Breast epithelium (tissue), 4 donors: ENCODE measurements at regions not wholly inside any gene's neighbourhood (a gene's known extent, or its start where the extent isn't known, plus 50 kb on each side); places are given as distances from the start of the nearest gene placed in this dataset.

Experiments used
- DNase-seq, 2 donors: peaks; one replicate each; pipeline ENCODE4 v3.0.0-alpha.2; 2019; ENCODE audit warnings: low spot score in 2 of 2
- H3K27ac ChIP-seq, 2 donors: fragments of 200-600 bp; sonication (generic) in 1 of 2; one replicate each; pipeline ENCODE4 v1.5.1; 2016 to 2019; ENCODE audit warnings: mild to moderate bottlenecking in 1 of 2
- H3K27me3 ChIP-seq, 2 donors: fragments of 200-600 bp; sonication (generic) in 1 of 2; one replicate each; pipeline versions ENCODE4 v1.5.1 to v1.6.0; 2017 to 2019; ENCODE audit warnings: control low read depth in 1 of 2, mild to moderate bottlenecking in 1 of 2
- H3K36me3 ChIP-seq: fragments of 200-600 bp; one replicate; pipeline ENCODE4 v1.5.1; 2019
- H3K4me1 ChIP-seq, 2 donors: fragments of 200-600 bp; sonication (generic); one replicate each; pipeline ENCODE4 v1.5.1; 2016 to 2019; ENCODE audit warnings: control low read depth in 1 of 2
- H3K4me3 ChIP-seq, 3 donors: fragments of 200-600 bp; sonication (generic); 1 replicate in 2 of 3; 2 replicates in 1 of 3; pipeline ENCODE4 v1.5.1; 2016 to 2019; ENCODE audit warnings: mild to moderate bottlenecking in 3 of 3, moderate library complexity in 2 of 3
- H3K9me3 ChIP-seq, 2 donors: fragments of 200-600 bp; sonication (generic) in 1 of 2; one replicate each; pipeline ENCODE4 v1.5.1; 2016 to 2019; ENCODE audit warnings: control low read depth in 1 of 2
- POLR2A ChIP-seq: fragments of 450-650 bp; IDR thresholded peaks from one replicate; pipeline ENCODE4 v1.6.1; 2016; ENCODE audit warnings: antibody characterized with exemption, mild to moderate bottlenecking, moderate library complexity
- POLR2AphosphoS5 ChIP-seq, 3 donors: sonication (generic); formaldehyde crosslinking; IDR thresholded peaks; one replicate each; pipeline ENCODE4 v1.6.1; 2017; ENCODE audit warnings: antibody characterized with exemption in 3 of 3
- intact Hi-C: fragments of 100-400 bp; cut with DNase I; formaldehyde crosslinking; loops from one replicate; pipeline ENCODE4 v1.15.1; 2023; ENCODE audit warnings: low total_unique reads
- TF ChIP-seq, protein P1 (sequence below), 3 donors: fragments of 450-650 bp; IDR thresholded peaks; one replicate each; pipeline ENCODE4 v1.5.1; 2016 to 2017; ENCODE audit warnings: antibody characterized with exemption in 3 of 3, mild to moderate bottlenecking in 3 of 3, moderate library complexity in 3 of 3

DNA sequence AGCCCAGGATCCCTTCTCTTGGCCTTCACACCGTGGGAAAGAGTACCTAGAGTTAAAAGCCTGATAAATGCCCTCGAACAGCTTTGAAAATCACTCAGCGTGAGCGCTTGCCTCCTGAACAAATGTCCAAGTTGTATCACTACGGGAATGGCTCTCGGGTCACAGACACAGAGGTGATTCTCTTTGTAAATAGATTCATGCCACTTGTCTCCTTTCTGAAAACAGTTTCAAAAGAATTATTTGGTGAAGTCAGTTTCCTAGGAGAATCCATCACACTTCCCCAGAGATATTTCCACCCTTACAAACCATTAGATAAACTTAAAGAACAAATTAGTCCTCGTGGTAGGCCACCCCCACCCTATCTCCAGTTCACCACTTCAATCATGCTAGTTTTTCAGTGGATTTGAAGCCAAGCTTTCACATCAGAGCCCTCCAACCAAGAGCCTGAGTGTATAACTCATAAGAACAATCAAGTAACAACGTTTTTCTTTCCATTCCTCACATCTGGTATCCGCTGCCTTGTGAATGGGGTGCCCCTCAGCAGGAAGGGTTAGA lies 132.9 kb downstream of the SLC30A10 start:
- no peaks in the 10 kb centered on the region for H3K27me3 ChIP-seq
- no peaks in the 10 kb centered on the region for H3K4me1 ChIP-seq
- intact Hi-C loops, result no loop called here
- no peaks in the 10 kb centered on the region for H3K36me3 ChIP-seq
- no peaks in the 10 kb centered on the region for H3K9me3 ChIP-seq
- no peak for DNase-seq
- TF ChIP-seq, protein P1, sequence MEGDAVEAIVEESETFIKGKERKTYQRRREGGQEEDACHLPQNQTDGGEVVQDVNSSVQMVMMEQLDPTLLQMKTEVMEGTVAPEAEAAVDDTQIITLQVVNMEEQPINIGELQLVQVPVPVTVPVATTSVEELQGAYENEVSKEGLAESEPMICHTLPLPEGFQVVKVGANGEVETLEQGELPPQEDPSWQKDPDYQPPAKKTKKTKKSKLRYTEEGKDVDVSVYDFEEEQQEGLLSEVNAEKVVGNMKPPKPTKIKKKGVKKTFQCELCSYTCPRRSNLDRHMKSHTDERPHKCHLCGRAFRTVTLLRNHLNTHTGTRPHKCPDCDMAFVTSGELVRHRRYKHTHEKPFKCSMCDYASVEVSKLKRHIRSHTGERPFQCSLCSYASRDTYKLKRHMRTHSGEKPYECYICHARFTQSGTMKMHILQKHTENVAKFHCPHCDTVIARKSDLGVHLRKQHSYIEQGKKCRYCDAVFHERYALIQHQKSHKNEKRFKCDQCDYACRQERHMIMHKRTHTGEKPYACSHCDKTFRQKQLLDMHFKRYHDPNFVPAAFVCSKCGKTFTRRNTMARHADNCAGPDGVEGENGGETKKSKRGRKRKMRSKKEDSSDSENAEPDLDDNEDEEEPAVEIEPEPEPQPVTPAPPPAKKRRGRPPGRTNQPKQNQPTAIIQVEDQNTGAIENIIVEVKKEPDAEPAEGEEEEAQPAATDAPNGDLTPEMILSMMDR (IDR thresholded peaks at IDR 0.05), result no peak
- TF ChIP-seq POLR2AphosphoS5 (IDR thresholded peaks at IDR 0.05) (no peak), POLR2A (no peak)
- H3K27ac ChIP-seq, result no peak overlapping the region
- no peak overlapping the region for H3K4me3 ChIP-seq

DNA sequence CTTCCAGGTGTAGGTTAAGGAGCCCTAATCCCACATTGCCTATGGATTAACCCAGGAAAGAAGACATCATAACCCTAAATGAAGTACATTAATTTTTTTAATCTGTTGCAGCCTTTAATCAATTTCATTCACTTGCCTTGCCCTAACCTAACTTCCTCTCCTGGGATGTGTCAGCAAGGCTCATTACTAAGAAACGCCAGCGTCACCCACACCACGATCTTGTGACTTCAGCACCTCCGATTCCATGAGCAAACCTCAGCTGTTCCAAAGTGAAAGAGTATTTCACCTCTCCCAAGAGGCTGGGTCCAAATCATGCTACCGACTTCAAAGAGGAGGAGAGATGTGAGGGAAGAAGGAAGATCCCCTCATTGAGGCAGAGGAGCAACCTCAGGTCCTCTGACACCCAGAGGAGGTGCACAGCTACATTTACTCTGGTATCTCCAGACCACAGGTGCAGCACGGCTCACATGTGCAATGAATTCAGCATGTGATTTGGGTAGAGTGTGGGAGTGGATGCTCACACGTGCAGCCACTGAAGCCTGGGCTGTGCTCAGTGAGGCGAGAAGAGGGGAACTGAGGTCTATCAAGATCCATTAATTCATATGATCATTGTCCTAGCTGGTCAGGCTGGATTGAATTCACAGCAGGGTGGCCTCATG lies 134.1 kb downstream of the SLC30A10 start:
- intact Hi-C loops, result no loop called here
- DNase-seq, result no peak
- no peaks in the 10 kb centered on the region for H3K9me3 ChIP-seq
- H3K4me1 ChIP-seq, result no peaks in the 10 kb centered on the region
- TF ChIP-seq, protein P1 (IDR thresholded peaks at IDR 0.05), result no peak
- TF ChIP-seq POLR2AphosphoS5 (IDR thresholded peaks at IDR 0.05) (no peak), POLR2A (no peak)
- no peaks in the 10 kb centered on the region for H3K27me3 ChIP-seq
- H3K27ac ChIP-seq, result no peak overlapping the region
- H3K36me3 ChIP-seq, result no peaks in the 10 kb centered on the region
- no peak overlapping the region for H3K4me3 ChIP-seq

DNA sequence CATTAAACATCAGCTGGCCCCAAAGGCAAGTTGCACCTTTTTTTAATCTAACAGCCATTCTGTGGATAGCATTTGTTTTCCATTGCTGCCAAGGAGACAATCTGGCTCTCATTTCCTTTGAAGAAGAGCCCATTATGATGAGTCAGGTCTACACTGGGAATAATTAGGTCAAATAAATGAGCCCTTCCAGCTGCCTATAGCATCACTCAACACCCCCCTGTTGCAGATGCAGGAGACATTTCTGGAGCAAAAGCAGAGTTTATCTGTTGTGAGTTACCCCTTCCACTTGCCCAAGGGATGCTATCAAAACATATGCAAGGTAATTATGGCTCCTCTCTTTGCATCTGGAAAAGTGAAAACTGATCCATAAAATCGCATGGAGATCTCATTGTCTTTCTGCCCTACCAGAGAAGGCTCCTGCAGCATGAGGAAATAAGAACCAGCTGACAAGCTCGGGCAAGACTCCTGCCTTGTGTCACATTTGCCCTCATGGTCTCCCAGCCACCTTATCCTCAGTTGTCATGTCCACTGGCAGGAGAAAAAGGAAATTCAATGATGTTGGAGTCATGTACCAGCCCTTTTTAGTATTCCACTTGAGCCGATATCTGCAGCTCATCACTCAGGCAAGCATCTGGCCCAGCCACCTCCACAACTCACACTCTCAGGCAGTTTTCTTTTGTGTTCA lies 135.9 kb downstream of the SLC30A10 start:
- DNase-seq, result no peak
- H3K27me3 ChIP-seq, result no peaks in the 10 kb centered on the region
- H3K36me3 ChIP-seq, result no peaks in the 10 kb centered on the region
- H3K4me3 ChIP-seq, result no peak overlapping the region
- intact Hi-C loops, result no loop called here
- TF ChIP-seq, protein P1 (IDR thresholded peaks at IDR 0.05), result no peak
- no peak for TF ChIP-seq POLR2AphosphoS5 (IDR thresholded peaks at IDR 0.05)
- TF ChIP-seq POLR2A, result no peak
- no peak overlapping the region for H3K27ac ChIP-seq
- no peaks in the 10 kb centered on the region for H3K4me1 ChIP-seq
- H3K9me3 ChIP-seq, result no peaks in the 10 kb centered on the region

DNA sequence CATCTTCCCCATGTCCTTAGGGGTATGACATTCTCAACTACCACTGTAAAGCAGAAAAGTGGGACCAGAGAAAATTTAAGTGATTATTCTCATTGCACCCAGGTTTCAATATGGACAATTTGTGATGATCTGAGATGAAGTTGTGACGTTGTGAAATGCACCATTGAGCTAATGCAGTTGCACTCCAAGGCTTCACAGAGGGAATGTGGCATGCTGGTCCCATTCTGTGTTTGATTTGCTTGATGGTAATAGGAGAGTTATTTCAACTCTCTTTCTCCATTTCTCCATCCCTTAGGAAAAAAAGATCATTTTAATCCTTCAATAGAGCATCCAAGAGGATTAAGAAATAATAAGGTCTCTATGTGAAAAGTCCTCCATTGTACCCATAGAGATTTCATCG lies 136.6 kb downstream of the SLC30A10 start:
- Histone ChIP-seq H3K27ac (no peak overlapping the region), H3K27me3 (no peaks in the 10 kb centered on the region), H3K36me3 (no peaks in the 10 kb centered on the region), H3K4me3 (no peak overlapping the region), H3K9me3 (no peaks in the 10 kb centered on the region), H3K4me1 (no peaks in the 10 kb centered on the region)
- intact Hi-C loops, result no loop called here
- DNase-seq, result no peak
- TF ChIP-seq, protein P1 (IDR thresholded peaks at IDR 0.05), result no peak
- TF ChIP-seq POLR2A (no peak), POLR2AphosphoS5 (IDR thresholded peaks at IDR 0.05) (no peak)
